Epithelial cell of esophagus (primary cell): ENCODE measurements at regions not wholly inside any gene's neighbourhood (a gene's known extent, or its start where the extent isn't known, plus 50 kb on each side); places are given as distances from the start of the nearest gene placed in this dataset.

Source experiments
- DNase-seq: peaks from one replicate; pipeline ENCODE4 v3.0.0; 2010; ENCODE audit warnings: low read depth
- H3K4me3 ChIP-seq: 2 replicates; pipeline ENCODE4 v1.5.1; 2011; ENCODE audit warnings: mild to moderate bottlenecking, low read length, control low read depth
- TF ChIP-seq, protein P1 (sequence below): IDR thresholded peaks from 2 replicates; pipeline ENCODE4 v1.5.1; 2011; ENCODE audit warnings: low read depth, mild to moderate bottlenecking, low read length, control low read depth, inconsistent platforms; ENCODE audit not compliant: insufficient read depth; ENCODE audit errors: missing control alignments

DNA sequence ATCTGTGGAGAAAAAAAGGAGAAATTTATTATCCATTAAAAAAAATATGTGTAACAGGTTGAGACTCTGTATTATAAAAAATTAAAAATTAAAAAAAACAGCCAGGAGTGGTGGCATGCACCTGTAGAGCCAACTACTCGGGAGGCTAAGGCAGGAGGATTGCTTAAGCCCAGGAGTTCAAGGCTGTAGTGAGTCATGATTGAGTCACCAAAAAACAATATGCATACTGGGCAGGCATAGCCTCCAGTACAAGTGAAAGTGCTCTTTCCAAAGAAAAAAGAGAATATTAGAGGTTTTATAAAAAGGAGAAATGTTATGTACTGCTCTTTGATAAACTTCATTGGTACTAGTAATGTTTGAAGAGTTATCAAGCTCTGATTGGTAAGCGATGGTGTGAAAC, 647.1 kb upstream of the ZWINT start:
- TF ChIP-seq, protein P1, sequence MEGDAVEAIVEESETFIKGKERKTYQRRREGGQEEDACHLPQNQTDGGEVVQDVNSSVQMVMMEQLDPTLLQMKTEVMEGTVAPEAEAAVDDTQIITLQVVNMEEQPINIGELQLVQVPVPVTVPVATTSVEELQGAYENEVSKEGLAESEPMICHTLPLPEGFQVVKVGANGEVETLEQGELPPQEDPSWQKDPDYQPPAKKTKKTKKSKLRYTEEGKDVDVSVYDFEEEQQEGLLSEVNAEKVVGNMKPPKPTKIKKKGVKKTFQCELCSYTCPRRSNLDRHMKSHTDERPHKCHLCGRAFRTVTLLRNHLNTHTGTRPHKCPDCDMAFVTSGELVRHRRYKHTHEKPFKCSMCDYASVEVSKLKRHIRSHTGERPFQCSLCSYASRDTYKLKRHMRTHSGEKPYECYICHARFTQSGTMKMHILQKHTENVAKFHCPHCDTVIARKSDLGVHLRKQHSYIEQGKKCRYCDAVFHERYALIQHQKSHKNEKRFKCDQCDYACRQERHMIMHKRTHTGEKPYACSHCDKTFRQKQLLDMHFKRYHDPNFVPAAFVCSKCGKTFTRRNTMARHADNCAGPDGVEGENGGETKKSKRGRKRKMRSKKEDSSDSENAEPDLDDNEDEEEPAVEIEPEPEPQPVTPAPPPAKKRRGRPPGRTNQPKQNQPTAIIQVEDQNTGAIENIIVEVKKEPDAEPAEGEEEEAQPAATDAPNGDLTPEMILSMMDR = no peak
- DNase-seq = peak; percentile 1
- H3K4me3 ChIP-seq = no peak overlapping the region

DNA sequence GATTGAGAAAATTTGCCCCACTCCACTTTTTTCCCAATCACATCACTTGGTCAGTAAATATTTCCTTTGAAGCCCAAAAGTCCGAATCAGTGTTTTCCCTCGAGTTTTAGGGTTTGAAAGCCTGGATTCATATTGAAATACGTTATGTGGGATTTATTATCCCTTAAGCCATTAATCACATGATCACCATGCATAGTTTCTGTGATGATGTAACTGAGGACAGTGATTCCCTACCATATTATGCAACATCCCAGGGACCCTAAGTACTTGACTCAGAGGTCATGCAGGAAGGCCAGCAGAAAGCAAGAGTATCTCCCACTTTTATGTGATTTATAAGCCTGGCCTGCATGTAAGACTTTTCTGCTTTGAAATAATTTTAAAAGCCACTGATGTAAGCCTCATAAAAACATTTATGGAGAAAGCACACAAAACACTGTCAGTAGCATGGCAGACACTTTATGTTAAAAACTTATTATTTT, 630.6 kb upstream of the ZWINT start:
- no peak for DNase-seq
- TF ChIP-seq, protein P1 = no peak
- H3K4me3 ChIP-seq = no peak overlapping the region

DNA sequence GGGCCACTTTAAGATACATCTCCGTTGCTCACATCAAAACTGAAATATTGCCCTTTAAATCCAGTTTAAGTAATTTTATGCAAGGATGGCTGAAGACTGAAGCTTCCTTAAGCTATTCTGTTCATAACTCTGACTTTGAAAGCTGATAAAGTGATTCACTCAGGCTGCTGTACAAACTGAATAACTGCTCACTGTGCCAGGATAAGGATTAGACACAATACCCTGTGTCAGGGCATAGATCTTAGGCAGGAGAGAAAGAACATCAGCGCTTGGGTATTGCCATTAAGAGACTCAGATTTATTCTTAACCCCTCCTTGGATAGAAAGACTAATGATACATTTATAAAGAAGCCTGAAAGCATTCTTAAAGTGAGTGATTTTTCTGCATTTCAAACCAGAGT, 614.5 kb upstream of the ZWINT start:
- no peak for DNase-seq
- no peak overlapping the region for H3K4me3 ChIP-seq
- TF ChIP-seq, protein P1 = no peak

DNA sequence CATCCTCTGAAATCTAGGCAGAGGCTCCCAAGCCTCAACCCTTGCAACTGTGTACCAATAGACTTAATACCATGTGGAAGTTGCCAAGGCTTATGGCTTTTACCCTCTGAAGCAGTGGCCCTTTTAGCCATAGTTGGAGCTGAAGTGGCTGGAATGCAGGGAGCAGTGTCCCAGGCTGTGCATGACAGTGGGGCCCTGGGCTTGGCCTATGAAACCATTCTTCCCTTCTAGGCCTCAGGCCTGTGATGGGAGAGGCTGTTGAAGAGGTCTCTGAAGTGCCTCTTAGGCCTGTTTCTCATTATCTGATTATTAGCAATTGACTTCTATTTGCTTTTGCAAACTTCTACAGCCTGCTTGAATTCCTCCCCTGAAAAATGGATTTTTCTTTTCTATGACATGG, 612.7 kb upstream of the ZWINT start:
- no peak overlapping the region for H3K4me3 ChIP-seq
- TF ChIP-seq, protein P1 = no peak
- DNase-seq = no peak

DNA sequence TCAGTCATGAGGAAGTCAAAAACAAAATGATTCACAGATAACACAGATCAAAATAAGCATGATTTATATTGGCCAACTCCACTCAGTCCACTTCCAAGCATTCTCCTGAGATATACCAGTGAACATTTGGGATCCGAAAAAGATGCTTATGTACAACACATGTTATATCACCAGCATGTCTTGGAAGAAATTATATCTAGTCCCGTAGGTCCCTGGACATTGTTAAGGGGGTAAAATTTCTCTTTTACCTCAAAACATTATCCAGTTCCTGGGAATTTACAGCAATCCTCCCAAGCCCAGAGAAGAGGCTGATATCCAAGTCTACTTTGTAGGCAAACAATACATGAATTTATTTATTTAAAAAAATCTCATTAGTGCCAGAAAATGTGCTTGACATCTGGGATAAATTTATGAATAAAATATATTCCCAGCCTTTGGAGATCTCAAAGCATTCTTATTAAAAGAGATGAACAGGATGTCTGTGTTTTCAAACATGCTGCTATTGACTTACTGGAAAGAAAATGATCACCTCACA, 582.2 kb upstream of the ZWINT start:
- DNase-seq = no peak
- no peak overlapping the region for H3K4me3 ChIP-seq
- TF ChIP-seq, protein P1 = no peak

DNA sequence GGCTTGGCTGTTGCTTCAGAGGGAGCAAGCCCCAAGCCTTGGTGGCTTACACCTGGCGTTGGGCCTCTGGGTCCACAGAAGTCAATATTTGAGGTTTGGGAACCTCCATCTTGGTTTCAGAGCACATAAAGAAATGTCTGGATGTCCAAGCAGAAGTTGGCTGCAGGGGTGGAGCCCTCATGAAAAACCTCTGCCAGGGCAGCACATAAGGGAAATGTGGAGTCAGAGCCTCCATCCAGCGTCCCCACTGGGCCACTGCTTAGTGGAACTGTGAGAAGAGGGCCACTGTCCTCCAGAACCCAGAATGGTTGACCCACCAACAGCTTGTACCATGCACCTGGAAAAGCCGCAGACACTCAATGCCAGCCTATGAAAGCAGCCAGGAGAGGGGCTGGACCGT, 573.5 kb upstream of the ZWINT start:
- no peak for DNase-seq
- TF ChIP-seq, protein P1 = no peak
- H3K4me3 ChIP-seq = no peak overlapping the region

DNA sequence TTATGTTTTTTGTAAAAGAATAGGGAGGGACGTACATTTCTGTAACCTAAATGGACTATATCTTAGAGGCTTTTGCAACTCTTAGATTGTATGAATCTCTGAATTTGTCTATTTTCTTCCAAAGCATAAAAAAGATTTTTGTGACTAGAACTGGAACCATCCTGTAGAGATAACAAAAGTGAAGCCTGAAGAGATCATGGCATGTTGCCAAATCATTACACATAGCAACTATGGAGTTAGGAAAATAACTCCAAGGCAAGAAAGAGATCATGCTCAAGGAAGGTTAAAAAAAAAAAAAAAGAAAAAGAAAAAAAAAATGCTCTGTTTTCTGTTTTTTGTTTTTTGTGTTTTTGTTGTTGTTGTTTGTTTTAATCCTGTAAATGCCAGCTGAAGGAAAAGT, 567.7 kb upstream of the ZWINT start:
- TF ChIP-seq, protein P1 = no peak
- no peak overlapping the region for H3K4me3 ChIP-seq
- no peak for DNase-seq
